GM11168 (cell line): ENCODE measurements at regions not wholly inside any gene's neighbourhood (a gene's known extent, or its start where the extent isn't known, plus 50 kb on each side); places are given as distances from the start of the nearest gene placed in this dataset.

Experiments
- in situ Hi-C: fragments of 300-500 bp; cut with MboI; formaldehyde crosslinking; loops from one replicate; pipeline ENCODE4 v1.12.0; 2022; ENCODE audit warnings: low sequenced_read_pairs; ENCODE audit not compliant: unreplicated experiment

DNA sequence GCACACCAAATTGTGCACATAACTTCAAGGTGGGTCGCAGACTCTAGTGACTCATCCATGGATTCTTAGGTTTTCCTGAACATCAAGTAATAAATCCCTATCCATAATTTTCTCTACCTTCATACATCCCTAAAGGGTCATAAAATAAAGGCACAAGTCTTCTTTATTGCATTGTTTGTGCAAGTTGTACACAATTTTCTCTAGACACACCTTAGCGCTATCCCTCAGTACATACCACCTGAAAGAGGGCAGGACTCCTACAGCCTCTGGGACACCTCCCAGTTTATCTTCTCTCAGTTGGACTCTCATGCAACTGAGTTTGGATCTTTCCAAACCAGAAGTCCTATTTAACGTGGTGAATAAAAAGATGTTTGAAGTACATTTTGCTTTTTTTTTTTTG lies 168.5 kb upstream of the BMP4 start:
- in situ Hi-C loops: no loop called here

DNA sequence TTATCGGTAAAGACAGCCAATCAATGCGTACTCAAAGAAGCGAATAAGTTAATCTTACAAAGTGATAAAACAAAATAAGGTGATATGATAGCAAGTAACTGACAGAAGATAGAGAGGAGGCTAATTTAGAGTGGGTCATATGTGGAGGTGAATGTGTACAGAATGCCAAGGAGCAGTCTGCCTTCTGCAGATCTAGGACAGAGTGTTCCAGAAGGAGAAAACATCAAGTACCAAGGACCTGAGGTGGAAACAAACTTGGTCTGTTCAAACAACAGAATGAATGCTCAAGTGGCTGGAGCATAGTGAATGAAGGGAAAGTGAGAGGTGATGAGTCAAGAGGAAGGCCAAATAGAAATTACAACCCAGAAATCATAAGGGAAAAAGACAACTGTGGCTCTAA lies 170.3 kb upstream of the BMP4 start:
- in situ Hi-C loops: no loop called here

DNA sequence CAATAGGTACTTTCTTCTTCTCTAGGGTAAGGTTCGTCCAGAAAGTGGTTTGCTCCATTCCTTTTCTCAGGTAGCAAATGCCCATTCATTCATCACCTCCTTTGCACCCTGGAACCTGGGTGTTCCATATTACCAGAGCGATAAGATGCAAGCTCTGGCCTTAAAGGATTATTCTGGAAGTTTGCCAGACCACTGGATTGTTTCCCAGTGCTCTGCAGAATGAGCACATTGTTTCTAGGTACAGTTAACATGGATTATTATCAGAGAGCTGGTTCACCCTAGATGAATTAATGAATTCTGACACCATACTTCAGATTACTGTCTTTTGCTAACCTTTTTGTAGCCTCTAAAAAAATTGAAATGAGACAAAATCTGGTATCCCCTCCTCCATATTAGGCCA lies 170.9 kb upstream of the BMP4 start:
- in situ Hi-C loops: no loop called here

DNA sequence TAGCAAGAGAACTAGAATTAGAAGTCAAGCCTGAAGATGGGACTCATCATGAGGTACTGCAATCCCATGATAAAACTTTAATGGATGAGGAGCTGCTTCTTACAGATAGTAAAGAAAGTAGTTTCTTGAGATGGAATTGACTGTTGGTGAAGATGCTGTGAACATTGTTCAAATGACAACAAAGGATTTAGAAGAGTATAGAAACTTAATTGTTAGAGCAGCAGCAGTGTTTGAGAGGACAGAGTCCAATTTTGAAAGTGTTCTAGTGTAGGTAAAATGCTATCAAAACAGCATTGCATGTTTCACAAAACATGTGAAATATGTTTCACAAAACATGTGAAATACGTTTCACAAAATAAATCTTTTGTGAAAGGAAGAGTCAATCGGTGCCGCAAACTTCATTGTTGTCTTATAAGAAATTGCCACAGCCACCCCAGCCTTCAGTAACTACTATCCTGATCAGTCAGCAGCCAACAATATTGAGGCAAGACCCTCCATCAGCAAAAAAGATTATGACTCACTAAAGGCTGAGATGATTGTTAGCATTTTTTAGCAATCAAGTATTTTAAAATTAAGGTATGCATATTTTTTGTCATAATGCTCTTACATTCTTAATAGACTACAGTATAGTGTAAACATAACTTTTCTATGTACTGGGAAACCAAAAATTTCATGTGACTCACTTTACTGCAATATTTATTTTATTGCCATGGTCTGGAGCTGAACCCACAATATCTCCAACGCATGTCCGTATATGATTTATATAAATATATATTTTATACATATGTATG lies 173.4 kb upstream of the BMP4 start:
- in situ Hi-C loops: no loop called here

DNA sequence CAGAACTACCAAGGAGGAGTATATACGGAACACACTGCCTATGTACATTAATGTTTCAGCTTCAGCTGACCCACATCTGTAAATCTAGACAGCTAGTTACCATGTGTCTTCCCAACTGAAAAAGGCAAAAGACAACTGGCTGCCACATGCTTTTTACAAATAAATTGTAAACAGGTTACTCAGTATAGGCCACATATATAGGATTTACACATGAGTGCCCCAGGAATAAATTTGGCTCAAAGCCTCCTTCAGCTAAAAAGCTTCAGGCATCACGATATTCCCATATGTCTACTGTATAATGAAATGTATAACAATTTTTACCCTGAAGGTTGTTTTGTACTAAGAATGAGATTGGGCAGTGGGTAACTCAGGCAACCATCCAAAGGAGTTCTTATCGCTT lies 175.9 kb upstream of the BMP4 start:
- in situ Hi-C loops: no loop called here

DNA sequence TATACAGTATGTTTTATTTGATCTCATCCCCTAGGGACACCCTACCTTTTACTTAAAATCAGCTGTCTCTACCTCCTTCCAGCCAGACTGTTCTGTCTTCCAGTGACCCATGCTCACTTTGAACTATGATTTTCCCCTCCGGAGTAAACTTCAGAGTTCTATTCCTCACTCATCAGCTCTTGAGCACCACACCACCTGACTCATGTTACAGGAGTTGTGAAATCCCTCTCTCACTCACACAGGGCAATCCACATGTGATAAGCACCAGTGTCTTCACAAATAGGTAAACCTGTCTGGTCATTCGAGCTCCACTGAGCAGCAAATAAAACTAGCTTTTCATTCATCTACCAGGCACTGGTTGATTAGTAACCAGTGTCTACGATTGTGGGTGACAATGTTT lies 177.3 kb upstream of the BMP4 start:
- in situ Hi-C loops: no loop called here

DNA sequence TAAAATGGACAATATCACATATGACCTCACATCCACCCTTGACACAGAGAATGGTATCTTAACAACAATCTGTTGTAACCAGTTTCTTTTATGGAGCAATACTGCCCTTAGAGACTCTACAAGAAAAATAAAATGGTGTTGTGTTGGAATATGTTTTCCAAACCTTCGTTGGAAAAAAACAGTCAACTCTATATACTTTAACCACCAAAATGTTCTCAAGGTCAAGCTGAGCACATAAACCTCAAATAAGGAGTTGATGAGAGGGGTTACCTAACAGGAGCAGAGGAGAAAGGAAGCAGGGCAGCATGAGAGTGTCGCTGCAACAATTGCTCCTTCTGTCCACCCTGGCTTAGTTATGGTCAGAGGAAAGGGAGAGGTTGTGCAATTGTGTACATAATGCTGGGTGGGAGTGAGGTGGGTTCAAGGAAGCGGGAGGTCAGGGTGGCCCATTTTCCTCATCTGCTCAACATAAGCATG lies 179.2 kb upstream of the BMP4 start:
- in situ Hi-C loops: no loop called here

DNA sequence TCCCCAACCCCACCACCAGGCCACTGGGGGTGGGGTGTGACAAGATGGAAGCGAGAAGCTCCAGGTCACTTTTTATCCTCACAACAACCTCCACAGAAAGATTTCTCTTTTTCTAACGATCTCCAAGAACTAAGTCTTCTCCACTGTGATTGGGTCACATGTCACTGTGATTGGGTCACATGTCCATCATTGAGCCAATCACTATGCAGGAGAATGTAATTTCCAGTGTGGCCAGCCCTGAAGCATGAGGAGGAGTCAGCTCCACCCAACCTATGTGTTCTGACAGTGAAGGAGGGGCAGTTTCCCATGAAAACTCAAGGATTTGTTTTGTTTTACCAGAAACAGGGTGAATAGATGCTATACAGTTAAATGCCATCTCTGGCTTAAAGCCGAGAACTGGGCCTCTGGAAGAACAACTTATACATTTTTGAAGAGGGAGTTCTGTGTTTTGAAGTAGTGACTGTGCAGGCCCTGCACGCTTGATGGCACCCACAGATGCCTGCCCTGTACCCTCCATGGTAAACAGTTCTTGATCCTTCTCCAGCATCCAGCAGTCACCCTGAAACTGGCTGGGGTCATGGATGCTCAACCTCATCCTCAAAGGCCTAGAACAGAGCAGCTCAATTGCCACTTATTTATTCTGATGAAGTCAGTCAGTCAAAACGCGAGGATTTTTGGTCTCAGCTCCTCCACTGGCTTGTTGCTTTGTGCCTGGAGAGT lies 180.4 kb upstream of the BMP4 start:
- in situ Hi-C loops: no loop called here

DNA sequence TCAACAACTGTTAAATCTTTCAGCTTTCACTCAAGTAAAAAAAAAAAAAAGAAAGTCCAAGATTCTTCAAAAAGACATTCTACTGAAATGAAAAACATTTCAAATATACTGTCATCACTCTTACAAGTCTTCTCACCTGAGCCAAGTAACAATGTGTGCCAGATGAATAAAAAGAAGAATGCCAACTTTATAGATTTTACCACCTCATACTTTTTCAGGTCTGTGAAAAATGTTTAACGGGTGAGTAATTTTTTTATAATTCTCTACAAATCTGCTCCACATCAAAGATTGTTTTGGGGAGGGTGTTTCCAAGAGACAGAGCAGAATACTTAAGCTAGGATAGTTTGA lies 181.0 kb upstream of the BMP4 start:
- in situ Hi-C loops: no loop called here

DNA sequence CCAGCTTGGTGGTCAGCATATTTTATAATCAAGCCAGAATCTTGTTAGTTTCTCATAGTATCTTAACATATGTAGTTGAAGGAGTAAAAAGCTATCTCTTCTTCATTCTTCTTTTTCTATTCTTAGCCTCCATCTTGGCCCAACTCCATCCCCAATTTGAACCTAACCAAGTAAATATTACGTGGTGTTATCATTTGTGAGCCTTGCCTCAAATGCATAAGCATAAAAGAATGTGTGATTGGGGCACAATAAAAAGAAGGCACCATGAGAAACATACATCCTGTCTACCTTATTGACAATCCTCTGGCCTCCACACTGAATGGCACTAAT lies 181.4 kb upstream of the BMP4 start:
- in situ Hi-C loops: no loop called here

DNA sequence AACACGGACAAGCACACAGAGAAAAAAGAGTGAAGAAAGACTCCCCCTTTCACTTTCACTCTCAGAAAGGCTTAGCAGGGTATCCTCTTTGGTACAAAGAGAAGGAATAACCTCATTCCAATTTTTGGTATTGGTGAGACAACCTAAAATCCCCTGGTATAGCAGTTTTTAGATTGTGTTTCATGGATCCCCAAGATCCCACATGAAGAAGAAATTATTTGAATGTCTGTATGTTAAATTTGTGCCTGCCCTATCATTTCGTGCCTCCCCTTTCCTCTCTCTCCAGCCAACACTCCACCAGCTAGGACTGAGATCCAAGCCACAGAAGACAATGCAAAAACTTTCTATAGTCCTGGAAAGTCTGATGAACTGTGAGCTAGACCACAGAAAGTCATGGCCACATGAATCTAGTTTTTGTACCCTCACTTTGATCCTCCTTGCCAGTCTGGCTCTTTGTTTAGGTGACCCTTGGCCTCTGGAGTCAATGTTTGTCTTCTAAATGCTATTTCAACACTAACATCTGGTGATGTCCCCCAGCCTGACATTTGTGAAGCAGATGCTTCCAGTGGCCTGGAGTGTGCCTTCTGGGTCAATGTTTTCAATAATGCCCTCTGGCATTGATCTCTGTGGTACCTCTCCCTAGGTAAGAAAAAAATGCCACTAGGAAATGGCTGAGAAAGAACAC lies 181.9 kb upstream of the BMP4 start:
- in situ Hi-C loops: no loop called here

DNA sequence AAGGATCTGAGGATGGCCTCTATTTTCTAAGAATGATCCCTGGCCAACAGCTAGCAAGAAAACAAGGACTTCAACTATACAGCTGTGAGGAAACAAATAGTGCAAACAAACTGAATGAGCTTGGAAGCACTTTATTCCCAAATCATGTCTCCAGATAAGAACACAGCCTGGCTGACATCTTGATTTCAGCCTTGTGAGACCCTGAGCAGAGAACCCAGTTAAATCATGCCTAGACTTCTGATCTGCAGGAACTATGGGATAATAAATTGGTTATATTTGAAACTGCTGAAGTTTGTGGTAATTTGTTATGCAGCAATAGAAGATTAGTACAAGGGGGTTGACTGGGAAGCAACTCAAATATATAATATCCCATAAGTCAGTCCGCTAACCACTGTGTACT lies 183.9 kb upstream of the BMP4 start:
- in situ Hi-C loops: no loop called here

DNA sequence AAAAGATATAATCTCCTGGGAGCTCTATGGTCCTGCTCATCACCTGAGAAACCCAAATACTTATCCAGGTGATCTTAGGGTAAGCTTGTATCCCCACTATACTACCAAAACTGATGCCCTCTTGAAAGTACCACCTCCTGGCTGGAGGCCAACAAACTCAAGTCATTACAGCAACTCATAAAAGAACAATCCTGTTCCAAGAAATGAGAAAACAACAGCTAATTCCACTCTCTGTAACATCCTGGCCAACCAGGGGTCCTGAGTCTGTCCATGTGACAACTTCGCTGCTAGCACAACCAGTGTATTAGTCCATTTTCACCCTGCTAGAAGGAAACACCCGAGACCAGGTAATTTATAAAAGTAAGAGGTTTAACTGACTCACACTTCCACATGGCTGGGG lies 190.0 kb upstream of the BMP4 start:
- in situ Hi-C loops: no loop called here

DNA sequence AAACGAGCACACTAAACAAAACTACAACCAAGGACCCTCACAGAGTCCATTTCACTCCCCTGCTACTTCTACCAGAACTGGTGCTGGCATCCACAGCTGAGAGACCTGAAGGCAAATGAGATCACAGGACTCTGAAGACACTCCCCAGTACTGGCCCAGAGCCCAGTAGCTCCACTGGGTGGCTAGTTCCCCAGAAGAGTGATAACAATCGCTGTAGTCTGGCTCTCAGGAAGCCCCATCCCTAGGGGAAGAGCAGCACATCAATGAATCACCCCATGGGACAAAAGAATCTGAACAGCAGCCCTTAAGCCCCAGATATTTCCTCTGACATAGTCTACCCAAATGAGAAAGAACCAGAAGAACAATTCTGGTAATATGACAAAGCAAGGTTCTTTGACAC lies 190.7 kb upstream of the BMP4 start:
- in situ Hi-C loops: no loop called here

DNA sequence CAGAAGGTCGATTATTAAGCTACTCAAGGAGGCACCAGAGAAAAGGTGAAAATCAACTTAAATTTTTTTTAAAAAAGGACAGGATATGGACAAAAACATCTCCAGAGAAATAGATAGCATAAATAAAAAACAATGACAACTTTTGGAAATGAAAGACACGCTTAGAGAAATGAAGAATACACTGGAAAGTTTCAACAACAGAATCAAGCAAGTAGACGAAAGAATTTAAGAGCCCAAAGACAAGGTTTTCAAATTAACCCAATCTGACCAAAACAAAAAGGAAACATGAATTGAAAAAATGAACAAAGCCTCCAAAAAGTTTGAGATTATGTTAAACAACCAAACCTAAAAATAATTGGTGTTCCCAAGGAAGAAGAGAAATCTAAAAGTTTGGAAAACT lies 191.1 kb upstream of the BMP4 start:
- in situ Hi-C loops: no loop called here

DNA sequence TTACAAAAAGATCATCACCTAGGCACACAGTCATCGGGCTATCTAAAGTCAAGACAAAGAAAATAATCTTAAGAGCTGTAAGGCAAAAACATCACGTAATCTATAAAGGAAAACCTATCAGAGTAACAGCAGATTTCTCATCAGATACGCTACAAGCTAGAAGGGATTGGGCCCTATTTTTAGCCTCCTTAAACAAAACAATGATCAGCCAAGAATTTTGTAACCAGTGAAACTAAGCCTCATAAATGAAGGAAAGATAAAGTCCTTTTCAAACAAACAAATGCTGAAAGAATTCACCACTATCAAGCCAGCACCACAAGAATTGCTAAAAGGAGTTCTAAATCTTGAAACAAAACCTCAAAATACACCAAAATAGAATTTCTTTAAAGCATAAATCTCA lies 191.6 kb upstream of the BMP4 start:
- in situ Hi-C loops: no loop called here

DNA sequence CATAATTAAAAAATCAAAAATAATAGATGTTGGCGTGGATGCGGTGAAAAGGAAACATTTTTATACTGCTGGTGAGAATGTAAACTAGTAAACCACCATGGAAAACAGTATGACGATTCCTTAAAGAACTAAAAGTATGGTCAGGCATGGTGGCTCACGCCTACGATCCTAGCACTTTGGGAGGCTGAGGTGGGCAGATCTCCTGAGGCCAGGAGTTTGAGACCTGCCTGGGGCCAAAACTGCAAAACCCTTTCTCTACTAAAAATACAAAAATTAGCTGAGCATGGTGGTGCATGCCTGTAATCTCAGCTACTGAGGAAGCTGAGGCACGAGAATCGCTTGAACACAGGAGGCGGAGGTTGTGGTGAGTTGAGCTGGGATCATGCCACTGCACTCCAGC lies 195.7 kb upstream of the BMP4 start:
- in situ Hi-C loops: no loop called here

DNA sequence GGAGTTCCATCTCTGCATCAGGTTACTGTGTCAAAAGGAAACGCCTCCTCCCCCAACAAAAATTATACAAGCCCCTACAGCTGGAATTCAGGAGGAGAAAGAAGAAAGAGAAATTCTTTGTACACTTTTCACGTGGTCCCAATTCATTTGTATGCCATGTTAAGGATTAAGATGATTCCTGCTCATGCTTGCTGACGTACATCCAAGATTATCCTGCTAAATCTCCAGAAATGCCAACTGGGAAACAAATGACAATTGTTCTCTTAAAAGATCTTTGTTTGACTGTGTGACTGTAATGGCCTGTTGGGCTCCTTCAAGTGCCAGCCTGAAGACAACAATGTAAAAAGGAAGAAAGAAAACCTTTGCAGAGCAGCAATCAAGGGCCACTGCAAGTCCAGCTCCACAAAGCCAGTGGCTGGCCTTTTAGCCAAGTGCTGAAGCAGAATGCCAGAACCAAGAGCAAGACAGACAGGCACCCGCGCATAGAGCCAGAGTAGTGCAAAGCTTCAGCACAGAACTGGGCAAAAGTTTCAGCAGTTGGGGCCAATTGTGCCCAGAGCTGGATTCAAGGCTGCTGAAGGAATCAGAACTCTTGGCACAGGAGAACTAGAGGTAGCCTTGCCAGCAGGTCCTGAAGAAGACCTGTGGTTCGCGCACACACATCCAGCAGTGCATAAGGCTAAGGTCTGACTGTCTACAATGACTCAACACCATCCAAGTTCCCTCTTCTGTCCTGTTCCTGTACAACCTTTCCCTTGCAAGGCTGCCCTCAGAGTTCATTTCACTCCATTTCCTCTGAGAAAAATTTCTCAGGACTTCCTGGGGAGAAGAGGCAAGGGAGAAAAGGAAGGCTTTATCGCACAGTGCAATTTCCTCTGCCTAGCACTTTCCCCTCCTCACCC lies 209.7 kb upstream of the BMP4 start:
- in situ Hi-C loops: no loop called here

DNA sequence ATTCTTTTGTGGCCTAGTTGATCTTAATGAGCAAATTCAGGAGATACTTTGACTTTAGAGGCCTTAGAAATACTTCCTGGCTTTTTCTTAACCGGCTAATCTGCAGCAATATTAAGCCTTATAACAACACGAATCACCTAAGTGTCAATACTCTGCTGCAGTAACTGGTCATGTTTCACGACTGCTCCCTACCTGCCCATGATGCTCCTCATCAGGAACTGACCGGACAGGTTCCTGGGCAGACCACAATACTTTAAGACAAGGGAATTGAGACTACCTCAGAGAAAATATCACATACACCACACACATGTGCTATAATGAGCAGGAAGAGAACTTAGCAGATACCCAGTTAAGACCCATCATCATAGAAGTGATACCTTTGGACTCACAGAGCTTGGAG lies 211.9 kb upstream of the BMP4 start:
- in situ Hi-C loops: no loop called here

DNA sequence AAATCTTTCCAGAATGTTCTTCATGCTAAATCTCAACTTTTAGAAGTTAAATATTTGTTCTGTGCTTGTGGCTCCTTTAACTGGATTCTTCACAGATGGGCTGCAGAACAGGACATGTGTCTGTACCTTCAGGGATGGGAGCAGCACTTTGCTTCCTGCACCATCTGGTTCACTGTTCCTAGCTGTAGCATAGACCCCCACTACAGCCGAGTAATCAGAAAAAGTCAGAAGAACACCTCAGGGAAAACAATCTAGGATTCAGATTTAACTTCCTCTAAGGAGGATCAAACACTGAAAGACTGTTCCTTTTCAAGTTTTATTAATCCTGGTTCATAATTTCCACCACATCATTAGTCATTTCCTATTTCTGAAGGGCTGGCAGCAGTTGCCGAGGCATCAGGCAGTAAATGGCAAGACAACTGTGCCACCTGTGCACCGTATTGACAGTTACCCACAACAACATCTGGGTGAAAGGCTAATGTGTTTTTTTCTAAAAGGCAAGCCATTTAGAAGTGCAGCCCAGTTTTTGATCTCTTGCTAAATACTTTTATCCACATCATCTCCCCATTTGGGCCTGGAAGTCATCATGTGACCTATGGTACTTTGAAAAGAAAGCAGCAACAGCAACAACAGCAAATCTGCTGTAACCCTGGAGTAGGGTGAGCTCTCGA lies 212.8 kb upstream of the BMP4 start:
- in situ Hi-C loops: no loop called here
